ENCODE measurements at regions not wholly inside any gene's neighbourhood (a gene's known extent, or its start where the extent isn't known, plus 50 kb on each side); places are given as distances from the start of the nearest gene placed in this dataset.
A peak's percentile ranks its signal among the peaks of the same experiment; 100 is the strongest.

DNA sequence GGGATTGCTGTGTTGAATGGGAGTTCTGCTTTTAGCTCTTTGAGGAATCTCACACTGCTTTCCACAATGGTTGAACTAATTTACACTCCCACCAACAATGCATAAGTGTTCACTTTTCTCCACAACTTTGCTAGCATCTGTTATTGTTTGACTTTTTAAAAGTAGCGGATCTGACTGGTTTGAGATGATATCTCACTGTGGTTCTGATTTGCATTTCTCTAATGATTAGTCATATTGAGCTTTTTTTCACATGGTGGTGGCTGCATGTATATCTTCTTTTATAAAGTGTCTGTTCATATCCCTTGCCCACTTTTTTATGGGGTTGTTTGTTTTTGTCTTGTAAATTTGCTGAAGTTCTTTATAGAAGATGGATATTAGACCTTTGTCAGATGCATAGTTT, 588.3 kb upstream of the ADGRB3 start (continued):
- TF ChIP-seq, protein P1, sequence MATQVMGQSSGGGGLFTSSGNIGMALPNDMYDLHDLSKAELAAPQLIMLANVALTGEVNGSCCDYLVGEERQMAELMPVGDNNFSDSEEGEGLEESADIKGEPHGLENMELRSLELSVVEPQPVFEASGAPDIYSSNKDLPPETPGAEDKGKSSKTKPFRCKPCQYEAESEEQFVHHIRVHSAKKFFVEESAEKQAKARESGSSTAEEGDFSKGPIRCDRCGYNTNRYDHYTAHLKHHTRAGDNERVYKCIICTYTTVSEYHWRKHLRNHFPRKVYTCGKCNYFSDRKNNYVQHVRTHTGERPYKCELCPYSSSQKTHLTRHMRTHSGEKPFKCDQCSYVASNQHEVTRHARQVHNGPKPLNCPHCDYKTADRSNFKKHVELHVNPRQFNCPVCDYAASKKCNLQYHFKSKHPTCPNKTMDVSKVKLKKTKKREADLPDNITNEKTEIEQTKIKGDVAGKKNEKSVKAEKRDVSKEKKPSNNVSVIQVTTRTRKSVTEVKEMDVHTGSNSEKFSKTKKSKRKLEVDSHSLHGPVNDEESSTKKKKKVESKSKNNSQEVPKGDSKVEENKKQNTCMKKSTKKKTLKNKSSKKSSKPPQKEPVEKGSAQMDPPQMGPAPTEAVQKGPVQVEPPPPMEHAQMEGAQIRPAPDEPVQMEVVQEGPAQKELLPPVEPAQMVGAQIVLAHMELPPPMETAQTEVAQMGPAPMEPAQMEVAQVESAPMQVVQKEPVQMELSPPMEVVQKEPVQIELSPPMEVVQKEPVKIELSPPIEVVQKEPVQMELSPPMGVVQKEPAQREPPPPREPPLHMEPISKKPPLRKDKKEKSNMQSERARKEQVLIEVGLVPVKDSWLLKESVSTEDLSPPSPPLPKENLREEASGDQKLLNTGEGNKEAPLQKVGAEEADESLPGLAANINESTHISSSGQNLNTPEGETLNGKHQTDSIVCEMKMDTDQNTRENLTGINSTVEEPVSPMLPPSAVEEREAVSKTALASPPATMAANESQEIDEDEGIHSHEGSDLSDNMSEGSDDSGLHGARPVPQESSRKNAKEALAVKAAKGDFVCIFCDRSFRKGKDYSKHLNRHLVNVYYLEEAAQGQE (IDR thresholded peaks at IDR 0.05; ENCODE audit: borderline replicate concordance) = peak; percentile 24; the same call in 1 of the 2 replicates
- TF ChIP-seq, protein P1 (CRISPR knock-in tag; IDR thresholded peaks at IDR 0.05; ENCODE audit: low read depth) = no peak
- TF ChIP-seq RFX1 (IDR thresholded peaks at IDR 0.05) (no peak), POLR2A (conservative IDR thresholded peaks at IDR 0.05) (no peak), MBD1 (CRISPR knock-in tag; IDR thresholded peaks at IDR 0.05) (no peak), ZNF668 (CRISPR knock-in tag; IDR thresholded peaks at IDR 0.05) (no peak), RNF219 (CRISPR knock-in tag; IDR thresholded peaks at IDR 0.05) (no peak), PRMT5 (CRISPR knock-in tag; IDR thresholded peaks at IDR 0.05) (no peak), NR2F6 (CRISPR knock-in tag; IDR thresholded peaks at IDR 0.05) (no peak), TRIM24 (IDR thresholded peaks at IDR 0.05) (peak in 1 of 2 experiments; percentile 31; a peak in 1 of 4 replicates), RBBP5 (IDR thresholded peaks at IDR 0.05; ENCODE audit: borderline replicate concordance, insufficient read depth, low read length, poor library complexity, severe bottlenecking) (no peak), BRCA1 (IDR thresholded peaks at IDR 0.05) (no peak), BRCA1 (CRISPR knock-in tag; IDR thresholded peaks at IDR 0.05) (no peak)

Measured in K562 (cell line).